ENCODE measurements at regions not wholly inside any gene's neighbourhood (a gene's known extent, or its start where the extent isn't known, plus 50 kb on each side); places are given as distances from the start of the nearest gene placed in this dataset.

GRCh38 chr1:191876631-191877030, 281.6 kb upstream of the RGS18 start:
- H3K9me3 ChIP-seq = no peaks in the 10 kb centered on the region
- no peak for TF ChIP-seq CTCF (IDR thresholded peaks at IDR 0.05)
- DNase-seq (no peak), ATAC-seq (no peak)
- no peak overlapping the region for H3K4me3 ChIP-seq
- no peaks in the 10 kb centered on the region for H3K36me3 ChIP-seq (ENCODE audit: low read depth)
- intact Hi-C loops (cut with DNase I, micrococcal nuclease) = no loop called here
- no peaks in the 10 kb centered on the region for H3K4me1 ChIP-seq (ENCODE audit: low read depth)

DNA sequence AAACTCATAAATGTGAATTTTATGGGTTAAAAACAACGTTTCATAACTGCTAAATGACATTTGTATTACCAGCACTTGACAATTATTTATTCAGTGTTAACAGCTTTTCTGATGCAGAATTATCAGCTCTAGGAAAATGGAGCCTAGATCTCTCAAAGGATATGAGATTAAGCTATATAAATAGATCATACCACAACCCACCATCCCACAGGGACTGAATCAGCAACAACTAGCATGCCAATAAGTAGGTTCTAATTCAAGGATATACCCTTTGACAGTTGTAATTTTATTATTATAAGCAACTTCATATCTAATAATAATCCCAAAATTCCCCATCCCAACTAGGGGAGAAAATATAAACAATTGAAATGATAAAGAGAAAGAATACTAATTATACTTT, 275.4 kb upstream of the RGS18 start:
- Histone ChIP-seq H3K4me1 (ENCODE audit: low read depth) (no peaks in the 10 kb centered on the region), H3K4me3 (no peak overlapping the region), H3K36me3 (ENCODE audit: low read depth) (no peaks in the 10 kb centered on the region), H3K9me3 (no peaks in the 10 kb centered on the region)
- intact Hi-C loops (cut with DNase I, micrococcal nuclease) = no loop called here
- ATAC-seq = no peak
- TF ChIP-seq CTCF (IDR thresholded peaks at IDR 0.05) = no peak
- DNase-seq = no peak

DNA sequence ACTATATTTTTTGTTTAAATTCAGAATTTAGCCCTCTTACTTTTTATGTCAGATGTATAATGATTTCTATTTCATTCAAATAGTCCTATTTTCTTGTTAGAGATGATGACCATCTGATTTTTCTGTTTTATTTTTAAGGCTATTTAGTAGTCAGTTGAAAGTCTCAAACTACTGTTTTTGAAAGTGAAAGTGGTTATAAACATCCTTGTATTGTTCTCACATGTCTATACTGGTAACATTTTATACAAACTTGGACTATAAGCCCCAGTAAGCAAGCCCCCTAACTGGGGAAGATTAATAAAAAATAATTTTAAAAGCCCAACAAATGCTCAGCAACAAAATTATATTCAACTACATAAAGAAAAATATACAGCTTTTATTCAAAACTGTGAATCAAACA, 271.3 kb upstream of the RGS18 start:
- H3K4me3 ChIP-seq = no peak overlapping the region
- no peak for TF ChIP-seq CTCF (IDR thresholded peaks at IDR 0.05)
- no peak for DNase-seq
- intact Hi-C loops (cut with DNase I, micrococcal nuclease) = no loop called here
- ATAC-seq = no peak
- H3K4me1 ChIP-seq (ENCODE audit: low read depth) = no peaks in the 10 kb centered on the region
- no peaks in the 10 kb centered on the region for H3K36me3 ChIP-seq (ENCODE audit: low read depth)
- no peaks in the 10 kb centered on the region for H3K9me3 ChIP-seq

- no peak for ATAC-seq
- DNase-seq = no peak
- no peak for TF ChIP-seq CTCF (IDR thresholded peaks at IDR 0.05)
Measured at GRCh38 chr1:191888996-191889622, 269.2 kb upstream of the RGS18 start.

GRCh38 chr1:191889623-191890003, 268.6 kb upstream of the RGS18 start:
- Histone ChIP-seq H3K36me3 (ENCODE audit: low read depth) (no peaks in the 10 kb centered on the region), H3K4me3 (no peak overlapping the region), H3K9me3 (no peaks in the 10 kb centered on the region), H3K4me1 (ENCODE audit: low read depth) (no peaks in the 10 kb centered on the region)
- intact Hi-C loops (cut with DNase I, micrococcal nuclease) = no loop called here
- no peak for TF ChIP-seq CTCF (IDR thresholded peaks at IDR 0.05)
- no peak for DNase-seq
- no peak for ATAC-seq

More at GRCh38 chr1:191888996-191889622, 269.2 kb upstream of the RGS18 start:
- intact Hi-C loops (cut with DNase I, micrococcal nuclease) = no loop called here
- no peak overlapping the region for H3K4me3 ChIP-seq
- H3K4me1 ChIP-seq (ENCODE audit: low read depth) = no peaks in the 10 kb centered on the region
- H3K36me3 ChIP-seq (ENCODE audit: low read depth) = no peaks in the 10 kb centered on the region
- no peaks in the 10 kb centered on the region for H3K9me3 ChIP-seq
